AG04450 (cell line): ENCODE measurements at regions not wholly inside any gene's neighbourhood (a gene's known extent, or its start where the extent isn't known, plus 50 kb on each side); places are given as distances from the start of the nearest gene placed in this dataset.

Experiments used
- CTCF ChIA-PET: fragments of 300-600, 350-600 bp; formaldehyde crosslinking; extraction: SDS; loops from one replicate; lab custom pipeline; 2022; ENCODE audit warnings: antibody characterized with exemption, inconsistent platforms; lab: Charles Lee
- POLR2A ChIA-PET: fragments of 350-600 bp; formaldehyde crosslinking; extraction: SDS; loops from one replicate; lab custom pipeline; 2021; ENCODE audit warnings: antibody characterized with exemption, inconsistent platforms; lab: Yijun Ruan, JAX
- DNase-seq: peaks from one replicate; pipeline ENCODE4 v3.0.0-alpha.2; 2011; ENCODE audit warnings: low read depth, low spot score
- H3K27ac ChIP-seq: one replicate; pipeline ENCODE4 v1.5.1; 2012; ENCODE audit warnings: low read depth, low read length, control low read depth
- H3K27me3 ChIP-seq: one replicate; pipeline ENCODE4 v1.6.0; 2012; ENCODE audit warnings: low read length; ENCODE audit not compliant: control insufficient read depth, insufficient read depth
- H3K4me3 ChIP-seq: 2 replicates; pipeline ENCODE4 v1.5.1; 2011; ENCODE audit warnings: mild to moderate bottlenecking, low read depth, low read length, control low read depth
- H3K9me3 ChIP-seq: 2 replicates; pipeline ENCODE4 v1.5.1; 2012; ENCODE audit warnings: low read length; ENCODE audit not compliant: control insufficient read depth, insufficient read depth
- CTCF ChIP-seq: IDR thresholded peaks from 2 replicates; pipeline ENCODE4 v1.5.1; 2011; ENCODE audit warnings: low read depth, low read length, control low read depth, inconsistent platforms

- CTCF ChIA-PET = no interaction called here
- POLR2A ChIA-PET = no interaction called here
- Histone ChIP-seq H3K9me3 (no peaks in the 10 kb centered on the region), H3K27ac (no peak overlapping the region), H3K4me3 (no peak overlapping the region), H3K27me3 (no peaks in the 10 kb centered on the region)
- no peak for DNase-seq
- TF ChIP-seq CTCF = no peak
Measured at GRCh38 chr6:87907521-87907920, 140.1 kb upstream of the SPACA1 start.

- POLR2A ChIA-PET = no interaction called here
- no peak for TF ChIP-seq CTCF
- Histone ChIP-seq H3K27ac (no peak overlapping the region), H3K27me3 (peaks cover 3% of the 10 kb centered on the region), H3K4me3 (no peak overlapping the region), H3K9me3 (no peaks in the 10 kb centered on the region)
- CTCF ChIA-PET = interaction anchor here (0.5 kb wide), 1 partner anchor 583 kb away, joined by 3 read pairs; no protein-coding TSS in a partner anchor
- no peak for DNase-seq
Measured at GRCh38 chr6:87905101-87905641, 142.5 kb upstream of the SPACA1 start.

GRCh38 chr6:87904011-87904410 is 143.6 kb upstream of the SPACA1 start:
- Histone ChIP-seq H3K9me3 (no peaks in the 10 kb centered on the region), H3K4me3 (no peak overlapping the region), H3K27ac (no peak overlapping the region), H3K27me3 (peaks cover 7% of the 10 kb centered on the region)
- ChIA-PET CTCF (no interaction called here), POLR2A (no interaction called here)
- no peak for DNase-seq
- TF ChIP-seq CTCF = no peak

GRCh38 chr6:87903323-87903722 is 144.3 kb upstream of the SPACA1 start:
- POLR2A ChIA-PET = no interaction called here

GRCh38 chr6:87902383-87902782 is 145.3 kb upstream of the SPACA1 start:
- Histone ChIP-seq H3K27ac (no peak overlapping the region), H3K27me3 (peaks cover 7% of the 10 kb centered on the region), H3K4me3 (no peak overlapping the region), H3K9me3 (no peaks in the 10 kb centered on the region)
- no peak for DNase-seq
- ChIA-PET CTCF (no interaction called here), POLR2A (no interaction called here)
- no peak for TF ChIP-seq CTCF

More at GRCh38 chr6:87903323-87903722, 144.3 kb upstream of the SPACA1 start:
- Histone ChIP-seq H3K9me3 (no peaks in the 10 kb centered on the region), H3K27ac (no peak overlapping the region), H3K4me3 (no peak overlapping the region), H3K27me3 (peaks cover 7% of the 10 kb centered on the region)
- DNase-seq = no peak
- CTCF ChIA-PET = no interaction called here
- TF ChIP-seq CTCF = no peak
